IPS DF 6.9 (cell line): ENCODE measurements at regions not wholly inside any gene's neighbourhood (a gene's known extent, or its start where the extent isn't known, plus 50 kb on each side); places are given as distances from the start of the nearest gene placed in this dataset.

Experiments
- DNase-seq: peaks from one replicate; pipeline ENCODE4 v3.0.0-alpha.2; 2013; ENCODE audit warnings: low read depth, low spot score
- H3K27ac ChIP-seq: one replicate; pipeline ENCODE4 v1.5.1; 2013; ENCODE audit warnings: low read length, control low read depth
- H3K27me3 ChIP-seq: 2 replicates; pipeline ENCODE4 v1.6.1; 2013; ENCODE audit warnings: mild to moderate bottlenecking, low read length; ENCODE audit not compliant: control insufficient read depth, insufficient read depth
- H3K36me3 ChIP-seq: 2 replicates; pipeline ENCODE4 v1.6.1; 2013; ENCODE audit warnings: low read length; ENCODE audit not compliant: control insufficient read depth, insufficient read depth
- H3K4me1 ChIP-seq: 2 replicates; pipeline ENCODE4 v1.6.1; 2013; ENCODE audit warnings: low read length; ENCODE audit not compliant: control insufficient read depth, insufficient read depth
- H3K4me3 ChIP-seq: 2 replicates; pipeline ENCODE4 v1.5.1; 2013; ENCODE audit warnings: mild to moderate bottlenecking, low read length
- H3K9me3 ChIP-seq: 2 replicates; pipeline ENCODE4 v1.6.1; 2013; ENCODE audit warnings: low read length, inconsistent platforms; ENCODE audit not compliant: control insufficient read depth, insufficient read depth
- WGBS: extraction: QIAGEN DNeasy Blood & Tissue Kit; methylation state at CpG from one replicate; pipeline ENCODE4 v1.1.7; 2013; ENCODE audit warnings: mixed read lengths, missing lambda C conversion rate; ENCODE audit not compliant: insufficient read length, insufficient coverage; 5-methylcytosine and 5-hydroxymethylcytosine counted together

- Histone ChIP-seq H3K4me1 (no peaks in the 10 kb centered on the region), H3K9me3 (no peaks in the 10 kb centered on the region), H3K4me3 (no peak overlapping the region), H3K27ac (no peak overlapping the region), H3K36me3 (no peaks in the 10 kb centered on the region), H3K27me3 (no peaks in the 10 kb centered on the region)
- DNase-seq: no peak
- WGBS: no CpG with 5 or more reads among the region's 3 CpGs
Measured at GRCh38 chr13:75945841-75946482, 309.8 kb downstream of the LMO7 start.

- Histone ChIP-seq H3K36me3 (no peaks in the 10 kb centered on the region), H3K9me3 (no peaks in the 10 kb centered on the region), H3K27me3 (no peaks in the 10 kb centered on the region), H3K4me3 (no peak overlapping the region), H3K4me1 (no peaks in the 10 kb centered on the region), H3K27ac (no peak overlapping the region)
- no peak for DNase-seq
- no CpG with 5 or more reads among the region's 2 CpGs for WGBS
Measured at GRCh38 chr13:75938811-75939560, 302.9 kb downstream of the LMO7 start.

GRCh38 chr13:75936791-75937190 lies 300.7 kb downstream of the LMO7 start:
- no peak overlapping the region for H3K4me3 ChIP-seq
- no peak overlapping the region for H3K27ac ChIP-seq
- no peaks in the 10 kb centered on the region for H3K4me1 ChIP-seq
- no CpG with 5 or more reads among the region's 1 CpG for WGBS
- no peaks in the 10 kb centered on the region for H3K27me3 ChIP-seq
- H3K36me3 ChIP-seq: no peaks in the 10 kb centered on the region
- no peak for DNase-seq
- H3K9me3 ChIP-seq: no peaks in the 10 kb centered on the region

- no peak overlapping the region for H3K27ac ChIP-seq
- H3K4me1 ChIP-seq: no peaks in the 10 kb centered on the region
- WGBS: no CpG with 5 or more reads among the region's 2 CpGs
Measured at GRCh38 chr13:75935805-75936204, 299.7 kb downstream of the LMO7 start.

GRCh38 chr13:75934889-75935288 lies 298.8 kb downstream of the LMO7 start:
- Histone ChIP-seq H3K36me3 (no peaks in the 10 kb centered on the region), H3K4me3 (no peak overlapping the region), H3K9me3 (no peaks in the 10 kb centered on the region), H3K4me1 (no peaks in the 10 kb centered on the region), H3K27me3 (no peaks in the 10 kb centered on the region), H3K27ac (no peak overlapping the region)
- DNase-seq: no peak
- 100% methylated on average over 1 of the region's 1 CpG for WGBS

More at GRCh38 chr13:75935805-75936204, 299.7 kb downstream of the LMO7 start:
- Histone ChIP-seq H3K36me3 (no peaks in the 10 kb centered on the region), H3K27me3 (no peaks in the 10 kb centered on the region), H3K9me3 (no peaks in the 10 kb centered on the region), H3K4me3 (no peak overlapping the region)
- DNase-seq: peak; percentile 37

- Histone ChIP-seq H3K4me1 (no peaks in the 10 kb centered on the region), H3K27me3 (no peaks in the 10 kb centered on the region), H3K9me3 (no peaks in the 10 kb centered on the region), H3K4me3 (no peak overlapping the region), H3K36me3 (no peaks in the 10 kb centered on the region), H3K27ac (no peak overlapping the region)
- DNase-seq: no peak
- no CpG with 5 or more reads among the region's 4 CpGs for WGBS
Measured at GRCh38 chr13:75932636-75933035, 296.5 kb downstream of the LMO7 start.

GRCh38 chr13:75931116-75931515 lies 295.0 kb downstream of the LMO7 start:
- DNase-seq: no peak
- no peaks in the 10 kb centered on the region for H3K9me3 ChIP-seq
- no peaks in the 10 kb centered on the region for H3K27me3 ChIP-seq
- WGBS: no CpG with 5 or more reads among the region's 1 CpG
- H3K4me1 ChIP-seq: no peaks in the 10 kb centered on the region
- no peak overlapping the region for H3K27ac ChIP-seq
- no peaks in the 10 kb centered on the region for H3K36me3 ChIP-seq
- no peak overlapping the region for H3K4me3 ChIP-seq

- no peak for DNase-seq
- no peaks in the 10 kb centered on the region for H3K36me3 ChIP-seq
- no peaks in the 10 kb centered on the region for H3K27me3 ChIP-seq
- H3K9me3 ChIP-seq: no peaks in the 10 kb centered on the region
- no peak overlapping the region for H3K27ac ChIP-seq
- no peaks in the 10 kb centered on the region for H3K4me1 ChIP-seq
- no peak overlapping the region for H3K4me3 ChIP-seq
Measured at GRCh38 chr13:75929076-75929475, 292.9 kb downstream of the LMO7 start.

GRCh38 chr13:75927183-75927669 lies 291.1 kb downstream of the LMO7 start:
- no peak overlapping the region for H3K27ac ChIP-seq
- WGBS: no CpG with 5 or more reads among the region's 2 CpGs
- no peaks in the 10 kb centered on the region for H3K36me3 ChIP-seq
- H3K4me3 ChIP-seq: no peak overlapping the region
- H3K9me3 ChIP-seq: no peaks in the 10 kb centered on the region
- no peaks in the 10 kb centered on the region for H3K4me1 ChIP-seq
- DNase-seq: no peak
- H3K27me3 ChIP-seq: no peaks in the 10 kb centered on the region

GRCh38 chr13:75920536-75920935 lies 284.4 kb downstream of the LMO7 start:
- H3K4me3 ChIP-seq: no peak overlapping the region
- no peak for DNase-seq
- no peak overlapping the region for H3K27ac ChIP-seq
- WGBS: no CpG with 5 or more reads among the region's 1 CpG
- no peaks in the 10 kb centered on the region for H3K9me3 ChIP-seq
- no peaks in the 10 kb centered on the region for H3K4me1 ChIP-seq
- no peaks in the 10 kb centered on the region for H3K27me3 ChIP-seq
- no peaks in the 10 kb centered on the region for H3K36me3 ChIP-seq
